GM21447 (cell line): ENCODE measurements at regions not wholly inside any gene's neighbourhood (a gene's known extent, or its start where the extent isn't known, plus 50 kb on each side); places are given as distances from the start of the nearest gene placed in this dataset.

Source experiments
- ATAC-seq: cut with Tn5 transposase; IDR thresholded peaks from one replicate; pipeline ENCODE4 v1.9.1; 2021; ENCODE audit not compliant: unreplicated experiment

- no peak for ATAC-seq
These were observed 93.8 kb upstream of the GRIK3 start for GRCh38 chr1:37128091-37128490.

DNA sequence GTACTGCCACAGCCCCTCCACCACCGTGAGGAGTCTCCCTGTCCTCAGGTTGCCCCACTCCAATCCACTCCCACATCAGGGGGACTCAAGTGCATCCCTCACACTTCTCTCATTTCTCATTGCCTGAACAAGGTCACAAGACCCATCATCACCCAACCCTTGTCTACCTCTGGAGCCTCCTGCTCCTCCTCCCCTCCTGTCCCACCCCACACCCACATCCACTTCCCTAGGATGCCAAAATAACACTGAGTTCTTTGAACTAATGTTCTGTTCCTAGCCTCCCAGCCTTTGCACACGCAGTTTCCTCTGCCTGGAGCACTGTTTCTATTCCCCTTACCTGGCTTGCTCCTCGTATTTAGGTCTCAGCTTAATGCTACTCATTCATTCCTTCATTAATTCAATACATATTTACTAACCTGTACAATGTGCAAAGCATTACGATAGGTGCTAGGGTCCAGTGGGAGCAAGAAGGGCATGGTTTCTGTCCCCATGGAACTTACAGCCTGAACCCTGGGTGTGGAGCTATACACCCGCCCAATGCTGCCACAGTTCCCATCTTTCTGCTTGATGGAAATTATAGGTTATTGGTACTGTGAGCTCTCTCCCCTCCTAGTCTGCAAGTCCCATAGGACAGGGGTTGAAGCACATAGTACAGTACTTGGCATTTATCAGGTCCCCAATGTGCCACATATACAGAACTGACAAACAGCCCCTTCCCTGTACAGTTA, 96.1 kb upstream of the GRIK3 start:
- no peak for ATAC-seq

DNA sequence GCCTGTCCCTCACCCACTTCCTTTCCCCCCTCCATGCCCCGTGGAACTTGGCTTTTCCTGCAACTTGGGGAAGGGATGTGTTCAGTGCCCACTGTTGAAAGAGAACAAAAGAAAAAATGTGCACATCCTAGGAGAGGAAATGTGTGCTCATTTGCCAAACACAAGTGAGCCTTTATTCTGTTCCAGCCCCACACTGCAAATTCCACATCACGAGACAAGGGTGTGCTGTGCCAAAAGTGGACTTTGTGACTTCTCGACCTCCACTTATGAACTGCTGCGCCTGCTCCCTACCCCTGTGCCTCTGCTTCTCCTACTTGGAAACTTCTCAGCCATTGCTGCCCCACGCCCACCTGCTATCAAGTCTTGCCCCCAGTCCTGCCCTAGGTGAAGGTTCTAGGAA, 97.0 kb upstream of the GRIK3 start:
- no peak for ATAC-seq

DNA sequence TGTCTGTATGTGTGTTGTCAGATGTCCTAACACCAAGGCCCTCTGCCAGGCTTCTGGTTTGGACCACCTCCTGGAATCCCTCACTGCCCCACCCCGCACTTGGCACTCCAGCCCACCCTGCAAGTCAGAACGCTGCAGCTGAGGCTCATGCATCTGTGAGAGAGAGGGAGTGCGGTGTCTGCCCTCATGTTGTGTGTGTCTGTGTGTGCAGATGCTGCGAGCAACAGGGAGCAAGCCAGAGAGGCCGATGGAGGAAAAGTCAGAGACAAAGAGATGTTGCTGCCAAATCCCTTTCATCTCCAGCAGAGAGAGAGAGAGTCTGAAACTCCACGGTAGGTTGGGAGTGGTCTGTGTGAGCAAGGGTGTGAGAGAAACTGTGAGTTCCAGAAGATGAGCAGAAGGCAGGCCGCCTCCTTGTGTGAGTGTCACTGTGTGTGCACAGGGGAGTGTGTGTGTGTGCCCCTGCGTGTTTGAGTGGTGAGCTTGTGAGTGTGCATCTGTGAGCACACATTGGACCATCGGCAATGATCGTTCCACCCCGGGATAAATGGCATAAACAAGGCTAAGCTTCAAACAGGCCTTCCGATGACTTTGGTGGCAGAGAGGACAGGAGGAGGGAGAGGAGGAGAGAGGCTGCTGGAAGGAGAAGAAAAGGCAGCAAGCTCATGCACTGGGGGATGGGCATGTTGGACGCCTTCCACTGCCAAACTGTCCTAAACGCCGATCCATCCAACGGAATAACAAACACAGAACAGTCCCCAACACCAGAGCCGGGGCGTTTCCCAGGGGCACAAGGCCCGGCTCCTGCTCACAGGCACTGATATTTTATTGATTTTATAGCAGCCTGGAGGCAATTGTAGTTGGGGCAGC, 99.2 kb upstream of the GRIK3 start:
- ATAC-seq: no peak

GRCh38 chr1:37134599-37134998, 100.3 kb upstream of the GRIK3 start:
- no peak for ATAC-seq

DNA sequence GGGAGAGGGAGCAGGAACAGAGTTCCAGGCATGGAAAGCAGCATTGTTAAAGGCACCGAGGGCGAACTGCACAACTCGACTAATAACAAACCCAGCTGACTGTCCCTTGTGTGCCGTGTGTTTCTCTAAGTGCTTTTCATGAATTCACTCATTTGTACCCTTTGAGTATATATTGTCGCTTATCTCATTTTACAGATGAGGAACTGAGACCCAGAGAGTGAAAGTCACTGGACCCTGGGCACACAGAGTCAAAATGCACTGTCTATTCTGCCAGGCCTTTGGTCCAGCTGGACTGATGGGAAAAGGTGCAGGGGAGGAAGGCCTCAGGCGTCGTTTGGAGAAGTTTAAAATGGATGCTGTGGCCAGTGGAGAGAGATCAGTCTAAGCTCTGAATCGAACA, 100.7 kb upstream of the GRIK3 start:
- no peak for ATAC-seq

DNA sequence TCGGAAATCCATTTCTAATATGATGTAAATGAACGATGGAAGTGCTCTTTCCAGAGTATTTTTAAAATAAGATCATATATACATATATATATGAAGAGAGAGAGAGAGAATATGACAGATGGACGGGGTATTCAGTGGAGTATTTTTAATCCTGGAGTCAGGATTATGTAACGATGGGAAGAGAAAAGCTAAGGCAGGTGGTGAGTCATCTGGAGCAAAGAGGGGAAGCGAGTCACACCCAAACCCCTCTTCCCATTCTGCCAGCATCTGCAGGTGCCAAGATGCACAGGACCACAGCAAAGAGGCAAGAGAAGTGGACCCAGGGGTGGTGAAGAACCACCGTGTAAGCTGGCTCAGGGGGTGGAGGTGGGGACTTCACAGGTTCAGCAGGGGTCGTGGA, 102.7 kb upstream of the GRIK3 start:
- ATAC-seq: no peak

DNA sequence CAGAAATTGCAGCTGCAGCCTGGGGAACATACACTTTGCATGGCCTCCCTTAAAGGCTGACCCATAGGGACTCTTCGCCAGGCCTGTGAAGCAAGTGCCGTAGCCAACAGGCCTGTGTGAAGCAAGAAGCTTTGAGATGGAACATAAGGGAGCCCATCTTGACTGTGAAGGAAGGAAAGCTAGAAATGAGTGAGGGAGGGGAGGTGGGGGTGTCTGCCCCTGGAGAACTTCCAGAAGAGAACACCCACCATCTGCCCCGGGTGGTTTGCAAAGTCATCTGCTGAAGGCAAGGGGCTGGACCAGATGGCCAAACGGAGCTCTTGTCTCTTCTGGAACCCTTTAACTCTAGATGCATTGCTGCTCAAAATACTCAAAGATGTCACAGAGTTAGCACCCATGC, 103.3 kb upstream of the GRIK3 start:
- no peak for ATAC-seq

DNA sequence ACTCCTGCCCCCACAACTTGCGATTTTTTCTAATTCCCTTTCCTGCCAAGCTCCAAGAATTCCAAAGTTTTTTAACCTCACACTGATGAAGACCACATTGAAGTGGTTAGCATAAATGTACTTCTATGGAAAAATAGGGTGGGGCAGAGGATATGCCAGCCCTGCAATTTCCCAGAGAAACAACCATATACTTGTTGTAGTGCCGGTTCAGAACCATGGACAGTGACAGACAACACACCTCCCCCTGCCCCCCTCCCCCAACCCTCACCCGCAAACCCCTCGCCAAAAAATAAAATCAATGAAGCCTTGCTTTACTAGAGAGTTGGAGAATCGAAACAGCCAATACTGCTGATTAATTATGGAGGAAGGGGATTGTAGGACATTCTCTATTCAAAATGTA, 109.5 kb upstream of the GRIK3 start:
- no peak for ATAC-seq

GRCh38 chr1:37146071-37146470, 111.8 kb upstream of the GRIK3 start:
- ATAC-seq: no peak

DNA sequence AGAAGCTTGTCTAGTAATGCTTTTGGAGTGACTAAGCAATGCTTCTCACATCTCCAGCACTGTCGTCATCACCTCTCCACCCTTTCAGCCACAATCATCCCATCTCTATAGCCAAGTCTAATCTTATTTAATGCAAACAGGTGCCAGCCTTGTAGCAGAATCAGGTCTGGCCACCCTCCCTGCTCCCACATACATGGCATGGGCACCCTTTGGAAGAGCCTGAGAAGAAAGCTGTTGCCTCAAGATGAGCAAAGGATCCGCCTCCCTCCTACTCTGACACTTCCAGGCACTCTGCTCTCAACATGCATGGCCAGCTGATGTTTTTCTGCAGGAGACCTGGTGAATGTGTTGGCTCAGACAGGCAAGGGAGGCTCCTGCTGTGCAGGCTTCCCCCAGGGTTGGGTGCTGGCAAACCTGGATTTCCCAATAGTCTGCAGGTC, 113.1 kb upstream of the GRIK3 start:
- no peak for ATAC-seq

GRCh38 chr1:37147906-37148305, 113.6 kb upstream of the GRIK3 start:
- ATAC-seq: no peak

DNA sequence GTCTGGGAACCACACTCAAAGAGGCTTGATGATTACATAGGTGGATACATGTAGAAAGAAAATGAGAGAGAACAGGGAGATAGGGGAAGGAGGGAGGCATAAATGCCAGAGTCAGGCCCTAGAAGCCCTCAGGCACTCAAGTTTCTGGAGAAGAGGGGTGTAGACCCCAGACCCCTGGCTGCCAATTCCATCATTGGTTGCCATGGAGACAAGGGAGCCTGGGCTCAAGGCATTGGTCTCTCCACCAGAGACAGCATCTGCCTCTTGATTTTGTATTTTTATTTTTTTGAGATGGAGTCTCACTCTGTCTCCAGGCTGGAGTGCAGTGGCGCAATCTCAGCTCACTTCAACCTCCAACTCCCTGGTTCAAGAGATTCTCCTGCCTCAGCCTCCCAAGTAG, 114.3 kb upstream of the GRIK3 start:
- no peak for ATAC-seq

- ATAC-seq: no peak
These were observed 115.0 kb upstream of the GRIK3 start for GRCh38 chr1:37149296-37149695.

GRCh38 chr1:37150986-37151385, 116.7 kb upstream of the GRIK3 start:
- no peak for ATAC-seq

- ATAC-seq: no peak
These were observed 117.5 kb upstream of the GRIK3 start for GRCh38 chr1:37151789-37152188.

GRCh38 chr1:37152491-37152890, 118.2 kb upstream of the GRIK3 start:
- no peak for ATAC-seq

DNA sequence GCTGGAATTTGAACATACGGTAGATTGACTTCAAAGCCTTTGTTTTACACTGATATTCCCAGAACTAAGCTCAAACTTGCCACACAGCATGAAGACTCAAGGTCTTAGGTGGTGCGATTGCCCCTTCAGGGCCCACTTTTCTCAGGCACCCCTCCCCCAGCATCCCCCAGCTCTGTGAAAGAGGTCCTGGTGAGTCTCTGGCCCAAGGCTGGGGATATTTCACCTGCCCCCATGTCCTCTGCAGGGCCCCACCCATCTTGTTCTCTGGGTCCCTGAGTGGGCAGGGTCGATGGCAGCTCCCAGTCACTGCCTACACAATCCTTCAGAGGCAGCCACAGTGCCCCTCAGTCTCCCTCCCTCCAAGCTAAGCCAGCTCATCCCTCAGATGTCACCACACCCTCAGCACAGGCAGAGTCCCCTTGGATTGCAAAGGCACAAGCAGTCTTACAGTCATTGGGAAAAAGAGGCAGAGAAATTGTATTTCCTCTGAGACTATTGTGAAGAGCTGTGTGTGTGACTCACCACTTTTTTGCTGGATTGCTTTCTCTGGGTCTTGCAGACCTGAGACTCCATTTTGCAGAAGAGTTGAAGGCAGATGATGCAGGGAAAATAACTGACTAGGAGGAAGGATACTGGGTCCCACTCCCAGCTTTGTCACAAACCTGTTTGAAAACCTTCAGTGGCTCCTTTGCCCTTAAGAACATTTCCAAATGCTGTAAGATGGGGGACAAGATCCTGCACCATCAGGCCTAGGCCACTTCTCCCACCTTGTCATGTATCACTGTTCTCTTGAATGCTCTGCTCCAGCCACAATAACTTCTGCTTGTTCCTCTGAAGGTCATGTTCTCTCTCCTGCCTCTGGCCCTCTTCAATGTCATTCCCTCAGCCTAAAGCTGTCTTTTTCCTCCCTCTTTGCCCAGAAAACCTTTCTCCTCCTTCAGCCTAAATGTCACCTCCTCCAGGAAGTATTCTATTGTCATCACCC, 119.1 kb upstream of the GRIK3 start:
- ATAC-seq: no peak

DNA sequence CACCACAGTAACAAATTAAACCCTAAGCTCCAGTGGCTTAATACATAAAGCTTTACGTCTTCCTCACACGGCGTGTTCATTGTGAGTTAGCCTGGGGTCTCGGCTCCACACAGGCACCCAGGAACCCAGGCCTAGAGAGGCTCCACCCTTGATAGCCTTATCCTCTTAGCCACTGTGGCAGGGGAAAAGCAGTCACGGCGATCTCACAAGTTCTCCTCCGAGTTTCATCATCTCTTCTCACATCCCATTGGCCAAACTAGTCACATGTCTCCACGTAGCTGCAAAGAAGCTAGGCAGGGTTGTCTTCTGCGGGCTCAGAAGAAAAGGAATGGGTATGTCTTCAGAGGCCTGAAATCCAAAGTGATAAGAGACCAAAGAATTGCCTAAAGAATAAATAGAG, 122.3 kb upstream of the GRIK3 start:
- no peak for ATAC-seq

- ATAC-seq: no peak
These were observed 123.3 kb upstream of the GRIK3 start for GRCh38 chr1:37157634-37158033.

- ATAC-seq: no peak
These were observed 123.9 kb upstream of the GRIK3 start for GRCh38 chr1:37158113-37158749.
